Naive thymus-derived CD4-positive, alpha-beta T cell (primary cell): ENCODE measurements at regions not wholly inside any gene's neighbourhood (a gene's known extent, or its start where the extent isn't known, plus 50 kb on each side); places are given as distances from the start of the nearest gene placed in this dataset.

Experiments used
- ATAC-seq: fragments of 150-1000 bp; cut with Tn5 transposase; 2 replicates; pipeline ENCODE4 v1.10.0; 2021; ENCODE audit warnings: mild to moderate bottlenecking, moderate library complexity
- CTCF ChIA-PET: fragments of 350-600 bp; sonication (Branson Sonifier 250); formaldehyde crosslinking; loops from one replicate; lab custom pipeline; 2021; ENCODE audit warnings: antibody characterized with exemption; lab: Charles Lee
- POLR2A ChIA-PET: fragments of 350-600 bp; sonication (Branson Sonifier 250); formaldehyde crosslinking; loops from one replicate; lab custom pipeline; 2021; ENCODE audit warnings: antibody characterized with exemption, inconsistent platforms; lab: Charles Lee
- DNase-seq, 9 donors: peaks; one replicate each; pipeline versions ENCODE4 v3.0.0 to v3.0.0-alpha.2; 2020 to 2022; ENCODE audit warnings: mixed read lengths in 1 of 9
- H3K27ac ChIP-seq: one replicate; pipeline ENCODE4 v1.7.0; 2013; ENCODE audit warnings: mild to moderate bottlenecking, low read depth, low read length, moderate library complexity
- H3K27me3 ChIP-seq, 2 donors: one replicate each; pipeline ENCODE4 v1.7.0; 2013; ENCODE audit warnings: low read length in 2 of 2, mild to moderate bottlenecking in 2 of 2, moderate library complexity in 2 of 2; ENCODE audit not compliant: control insufficient read depth in 2 of 2, insufficient read depth in 2 of 2
- H3K36me3 ChIP-seq, 3 experiments: 1 replicate in 2 of 3; 2 replicates in 1 of 3; pipeline ENCODE4 v1.7.0; 2013; ENCODE audit warnings: low read length in 3 of 3, mild to moderate bottlenecking in 3 of 3, moderate library complexity in 1 of 3; ENCODE audit not compliant: insufficient read depth in 3 of 3, control insufficient read depth in 2 of 3
- H3K4me1 ChIP-seq, 2 donors: one replicate each; pipeline ENCODE4 v1.7.0; 2013; ENCODE audit warnings: low read length in 2 of 2, mild to moderate bottlenecking in 2 of 2, moderate library complexity in 1 of 2; ENCODE audit not compliant: control insufficient read depth in 2 of 2, insufficient read depth in 2 of 2
- H3K4me3 ChIP-seq: 2 replicates; pipeline ENCODE4 v1.7.0; 2013; ENCODE audit warnings: mild to moderate bottlenecking, low read length
- H3K9me3 ChIP-seq, 3 experiments: 1 replicate in 2 of 3; 2 replicates in 1 of 3; pipeline ENCODE4 v1.7.0; 2013; ENCODE audit warnings: low read length in 3 of 3; ENCODE audit not compliant: control insufficient read depth in 2 of 3
- H3K27ac Mint-ChIP-seq, 9 donors: one replicate each; pipeline ENCODE4 v1.8.0; 2020 to 2022; ENCODE audit warnings: mixed read lengths in 9 of 9, mild to moderate bottlenecking in 8 of 9, moderate library complexity in 5 of 9, inconsistent platforms in 2 of 9
- H3K27me3 Mint-ChIP-seq, 5 donors: one replicate each; pipeline ENCODE4 v1.8.0; 2021 to 2022; ENCODE audit warnings: mixed read lengths in 5 of 5, mild to moderate bottlenecking in 1 of 5
- H3K36me3 Mint-ChIP-seq, 5 donors: one replicate each; pipeline ENCODE4 v1.8.0; 2020 to 2022; ENCODE audit warnings: mixed read lengths in 5 of 5, mild to moderate bottlenecking in 3 of 5, inconsistent platforms in 1 of 5
- H3K4me1 Mint-ChIP-seq, 7 donors: one replicate each; pipeline ENCODE4 v1.8.0; 2020 to 2022; ENCODE audit warnings: mixed read lengths in 7 of 7, mild to moderate bottlenecking in 3 of 7, inconsistent platforms in 1 of 7
- H3K4me3 Mint-ChIP-seq, 10 donors: one replicate each; pipeline ENCODE4 v1.8.0; 2020 to 2022; ENCODE audit warnings: mild to moderate bottlenecking in 10 of 10, mixed read lengths in 10 of 10, moderate library complexity in 6 of 10, inconsistent platforms in 2 of 10
- H3K9me3 Mint-ChIP-seq, 11 donors: one replicate each; pipeline ENCODE4 v1.8.0; 2020 to 2022; ENCODE audit warnings: mixed read lengths in 11 of 11, mild to moderate bottlenecking in 4 of 11, inconsistent platforms in 1 of 11, moderate library complexity in 1 of 11
- intact Hi-C, 2 donors: fragments of 100-400 bp; cut with micrococcal nuclease; formaldehyde crosslinking; loops; one replicate each; pipeline ENCODE4 v1.15.1; 2023

DNA sequence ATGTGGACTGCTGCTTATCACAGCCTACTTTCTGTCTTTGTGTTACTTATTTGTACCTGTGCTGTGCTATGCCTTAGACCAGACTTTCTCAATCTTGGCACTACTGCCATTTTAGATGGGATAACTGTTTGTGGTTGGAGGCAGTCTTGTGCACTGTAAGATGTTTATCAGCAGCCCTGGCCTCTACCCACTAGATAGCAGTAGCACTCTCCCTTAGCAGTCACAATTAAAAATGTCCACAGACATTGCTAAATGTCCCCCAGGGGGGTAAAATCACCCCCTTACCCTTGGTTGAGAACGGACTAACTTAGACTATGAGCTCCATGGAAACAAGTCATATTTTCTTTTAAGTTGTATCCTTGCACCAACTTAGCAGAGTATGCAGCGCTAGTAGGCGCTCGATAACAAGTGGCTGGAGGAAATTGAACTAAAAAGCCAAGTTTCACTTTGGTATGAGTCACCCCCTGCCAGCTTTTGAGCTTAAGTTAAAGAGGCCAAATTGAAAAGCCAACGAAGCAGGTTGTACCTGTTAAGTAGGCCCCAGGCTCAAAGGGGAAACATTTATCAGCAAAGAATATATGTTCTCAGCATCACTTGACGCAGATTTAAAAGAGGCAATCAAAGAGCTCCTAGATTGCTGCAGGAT, 304.8 kb upstream of the SORL1-AS1 start:
- POLR2A ChIA-PET = no interaction called here
- no peak for ATAC-seq
- H3K9me3 ChIP-seq = no peaks in the 10 kb centered on the region
- Mint-ChIP-seq H3K27ac (no peak overlapping the region), H3K36me3 (no peaks in the 10 kb centered on the region), H3K27me3 (peaks cover 0 to 6% (median under 1%) of the 10 kb centered on the region in 5 donors), H3K4me1 (no peaks in the 10 kb centered on the region), H3K4me3 (no peak overlapping the region), H3K9me3 (peaks cover 0 to 5% (median 0%) of the 10 kb centered on the region in 11 donors)
- H3K4me1 ChIP-seq = no peaks in the 10 kb centered on the region
- no peaks in the 10 kb centered on the region for H3K36me3 ChIP-seq
- H3K27me3 ChIP-seq = no peaks in the 10 kb centered on the region
- DNase-seq = no peak
- intact Hi-C loops = no loop called here
- no peak overlapping the region for H3K27ac ChIP-seq
- CTCF ChIA-PET = no interaction called here
- H3K4me3 ChIP-seq = no peak overlapping the region

DNA sequence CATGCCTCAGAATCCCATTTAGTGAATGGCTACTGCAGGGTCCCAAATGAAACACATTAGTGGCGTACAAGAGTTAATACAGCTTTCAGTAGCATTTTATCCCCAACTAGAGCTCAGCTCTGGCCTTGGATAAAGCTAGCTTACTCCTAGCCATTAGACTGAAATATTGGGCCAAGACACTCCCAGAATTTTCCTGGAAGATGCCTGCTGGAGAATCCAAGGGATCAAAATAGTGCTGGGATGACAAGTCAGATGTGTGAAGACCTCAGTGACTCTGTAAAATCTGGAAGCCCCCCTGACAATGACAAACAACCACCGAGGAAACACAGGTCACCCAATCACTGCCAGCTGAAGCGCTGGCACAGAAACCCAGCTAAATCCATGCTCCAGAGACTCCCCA, 303.1 kb upstream of the SORL1-AS1 start:
- Mint-ChIP-seq H3K27me3 (peaks cover 0 to 6% (median 3%) of the 10 kb centered on the region in 5 donors), H3K36me3 (no peaks in the 10 kb centered on the region), H3K27ac (peak overlapping the region in 1 of 9 donors; percentile 38), H3K9me3 (peaks cover 0 to 5% (median 0%) of the 10 kb centered on the region in 11 donors), H3K4me1 (no peaks in the 10 kb centered on the region), H3K4me3 (no peak overlapping the region)
- ChIA-PET POLR2A (no interaction called here), CTCF (no interaction called here)
- DNase-seq = no peak
- H3K4me1 ChIP-seq = no peaks in the 10 kb centered on the region
- H3K27ac ChIP-seq = no peak overlapping the region
- H3K36me3 ChIP-seq = no peaks in the 10 kb centered on the region
- intact Hi-C loops = no loop called here
- no peaks in the 10 kb centered on the region for H3K9me3 ChIP-seq
- no peak for ATAC-seq
- no peaks in the 10 kb centered on the region for H3K27me3 ChIP-seq
- H3K4me3 ChIP-seq = no peak overlapping the region

- DNase-seq (no peak), ATAC-seq (no peak)
- Mint-ChIP-seq H3K4me1 (no peaks in the 10 kb centered on the region), H3K27me3 (peaks cover 0 to 10% (median 3%) of the 10 kb centered on the region in 5 donors), H3K36me3 (no peaks in the 10 kb centered on the region), H3K27ac (no peak overlapping the region), H3K9me3 (peaks cover 0 to 5% (median 0%) of the 10 kb centered on the region in 11 donors), H3K4me3 (no peak overlapping the region)
- intact Hi-C loops = no loop called here
- no peaks in the 10 kb centered on the region for H3K4me1 ChIP-seq
- ChIA-PET CTCF (no interaction called here), POLR2A (no interaction called here)
- H3K27ac ChIP-seq = no peak overlapping the region
- no peaks in the 10 kb centered on the region for H3K27me3 ChIP-seq
- no peaks in the 10 kb centered on the region for H3K9me3 ChIP-seq
- H3K4me3 ChIP-seq = no peak overlapping the region
- no peaks in the 10 kb centered on the region for H3K36me3 ChIP-seq
Observed at GRCh38 chr11:121755191-121755590, 302.4 kb upstream of the SORL1-AS1 start.

- POLR2A ChIA-PET = no interaction called here
- H3K27me3 ChIP-seq = no peaks in the 10 kb centered on the region
- no peak overlapping the region for H3K27ac ChIP-seq
- H3K9me3 ChIP-seq = no peaks in the 10 kb centered on the region
- CTCF ChIA-PET = no interaction called here
- intact Hi-C loops = no loop called here
- H3K4me3 Mint-ChIP-seq = no peak overlapping the region
- no peak for DNase-seq
- no peak for ATAC-seq
- H3K4me3 ChIP-seq = no peak overlapping the region
- no peaks in the 10 kb centered on the region for H3K36me3 ChIP-seq
- H3K9me3 Mint-ChIP-seq = peaks cover 0 to 5% (median 0%) of the 10 kb centered on the region in 11 donors
- no peaks in the 10 kb centered on the region for H3K4me1 Mint-ChIP-seq
- H3K36me3 Mint-ChIP-seq = no peaks in the 10 kb centered on the region
- H3K27ac Mint-ChIP-seq = no peak overlapping the region
- peaks cover 0 to 15% (median 3%) of the 10 kb centered on the region in 5 donors for H3K27me3 Mint-ChIP-seq
- no peaks in the 10 kb centered on the region for H3K4me1 ChIP-seq
Observed at GRCh38 chr11:121754598-121754997, 301.8 kb upstream of the SORL1-AS1 start.

- Histone ChIP-seq H3K27me3 (no peaks in the 10 kb centered on the region), H3K4me3 (no peak overlapping the region), H3K4me1 (no peaks in the 10 kb centered on the region), H3K27ac (no peak overlapping the region), H3K36me3 (no peaks in the 10 kb centered on the region), H3K9me3 (no peaks in the 10 kb centered on the region)
- Mint-ChIP-seq H3K9me3 (peaks cover 0 to 4% (median 0%) of the 10 kb centered on the region in 11 donors), H3K36me3 (peaks cover 0 to 4% (median 0%) of the 10 kb centered on the region in 5 donors), H3K4me1 (no peaks in the 10 kb centered on the region), H3K27ac (no peak overlapping the region), H3K4me3 (no peak overlapping the region), H3K27me3 (peaks cover 0 to 23% (median 4%) of the 10 kb centered on the region in 5 donors)
- intact Hi-C loops = no loop called here
- DNase-seq (no peak), ATAC-seq (no peak)
- ChIA-PET CTCF (no interaction called here), POLR2A (interaction anchor here (0.6 kb wide), 1 partner anchor 319 kb away, joined by 3 read pairs; no protein-coding TSS in a partner anchor)
Observed at GRCh38 chr11:121749691-121750090, 296.9 kb upstream of the SORL1-AS1 start.

- Histone ChIP-seq H3K4me1 (no peaks in the 10 kb centered on the region), H3K27ac (no peak overlapping the region), H3K36me3 (no peaks in the 10 kb centered on the region), H3K4me3 (no peak overlapping the region), H3K9me3 (no peaks in the 10 kb centered on the region), H3K27me3 (no peaks in the 10 kb centered on the region)
- H3K36me3 Mint-ChIP-seq = peaks cover 0 to 4% (median 4%) of the 10 kb centered on the region in 5 donors
- intact Hi-C loops = no loop called here
- H3K9me3 Mint-ChIP-seq = peaks cover 0 to 13% (median 4%) of the 10 kb centered on the region in 11 donors
- ATAC-seq = no peak
- H3K27me3 Mint-ChIP-seq = peaks cover 0 to 23% (median 4%) of the 10 kb centered on the region in 5 donors
- no peak overlapping the region for H3K27ac Mint-ChIP-seq
- H3K4me3 Mint-ChIP-seq = no peak overlapping the region
- CTCF ChIA-PET = no interaction called here
- DNase-seq = no peak
- POLR2A ChIA-PET = no interaction called here
- H3K4me1 Mint-ChIP-seq = no peaks in the 10 kb centered on the region
Observed at GRCh38 chr11:121748068-121748467, 295.3 kb upstream of the SORL1-AS1 start.

DNA sequence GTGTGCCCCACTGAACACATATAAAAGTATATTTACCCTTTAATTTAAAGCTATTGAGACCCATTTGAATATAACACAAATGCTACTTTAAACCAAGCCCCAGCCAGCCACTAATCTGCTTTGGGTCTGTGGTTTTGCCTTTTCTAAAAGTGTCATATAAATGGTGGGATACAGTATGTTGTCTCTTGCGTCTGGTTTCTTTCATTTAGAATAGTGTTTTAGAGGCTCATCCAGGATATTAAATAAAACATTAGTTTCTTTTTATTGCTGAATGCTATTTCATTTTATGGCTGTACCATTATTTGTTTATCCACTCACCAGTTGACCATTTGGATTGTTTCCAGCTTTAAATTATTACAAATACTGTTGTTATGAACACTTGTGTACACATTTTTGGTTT, 290.5 kb upstream of the SORL1-AS1 start:
- H3K36me3 Mint-ChIP-seq = peaks cover 0 to 16% (median 4%) of the 10 kb centered on the region in 5 donors
- intact Hi-C loops = no loop called here
- ChIA-PET POLR2A (no interaction called here), CTCF (no interaction called here)
- peaks cover 0 to 23% (median 16%) of the 10 kb centered on the region in 5 donors for H3K27me3 Mint-ChIP-seq
- H3K4me3 Mint-ChIP-seq = no peak overlapping the region
- Histone ChIP-seq H3K9me3 (no peaks in the 10 kb centered on the region), H3K27me3 (no peaks in the 10 kb centered on the region), H3K27ac (no peak overlapping the region), H3K36me3 (no peaks in the 10 kb centered on the region), H3K4me1 (no peaks in the 10 kb centered on the region), H3K4me3 (no peak overlapping the region)
- no peak overlapping the region for H3K27ac Mint-ChIP-seq
- H3K4me1 Mint-ChIP-seq = no peaks in the 10 kb centered on the region
- ATAC-seq (no peak), DNase-seq (no peak)
- peaks cover 0 to 10% (median 4%) of the 10 kb centered on the region in 11 donors for H3K9me3 Mint-ChIP-seq
